CD14-positive monocyte (primary cell): ENCODE measurements at regions not wholly inside any gene's neighbourhood (a gene's known extent, or its start where the extent isn't known, plus 50 kb on each side); places are given as distances from the start of the nearest gene placed in this dataset.

ENCODE experiments used
- DNase-seq, 3 donors: peaks; one replicate each; pipeline ENCODE4 v3.0.0-alpha.2; 2011 to 2022
- H2AFZ ChIP-seq: 2 replicates; pipeline ENCODE4 v1.6.0; 2012; ENCODE audit warnings: mild to moderate bottlenecking, low read depth, low read length, inconsistent platforms; ENCODE audit not compliant: insufficient read depth, poor library complexity, severe bottlenecking
- H3K27ac ChIP-seq, 2 donors: 1 replicate in 1 of 2; 2 replicates in 1 of 2; pipeline ENCODE4 v1.5.1; 2012 to 2013; ENCODE audit warnings: low read length in 2 of 2, control low read depth in 1 of 2, inconsistent platforms in 1 of 2, low read depth in 1 of 2, mild to moderate bottlenecking in 1 of 2
- H3K27me3 ChIP-seq, 2 donors: one replicate each; pipeline versions ENCODE4 v1.6.0 to v1.6.1; 2011 to 2013; ENCODE audit warnings: low read length in 2 of 2; ENCODE audit not compliant: control insufficient read depth in 2 of 2, insufficient read depth in 2 of 2
- H3K36me3 ChIP-seq, 2 donors: replicated peaks in 1 of 2; 1 replicate in 1 of 2; 2 replicates in 1 of 2; pipeline versions ENCODE4 v1.5.1 to v1.6.1; 2012 to 2013; ENCODE audit warnings: low read length in 2 of 2, control low read depth in 1 of 2, inconsistent platforms in 1 of 2, mild to moderate bottlenecking in 1 of 2; ENCODE audit not compliant: insufficient read depth in 2 of 2, control insufficient read depth in 1 of 2
- H3K4me1 ChIP-seq, 2 donors: 1 replicate in 1 of 2; 2 replicates in 1 of 2; pipeline versions ENCODE4 v1.5.1 to v1.6.1; 2012 to 2013; ENCODE audit warnings: low read length in 2 of 2, control low read depth in 1 of 2, inconsistent platforms in 1 of 2, mild to moderate bottlenecking in 1 of 2, moderate library complexity in 1 of 2; ENCODE audit not compliant: insufficient read depth in 2 of 2, control insufficient read depth in 1 of 2
- H3K4me2 ChIP-seq: replicated peaks from 2 replicates; pipeline ENCODE3; 2012; ENCODE audit warnings: low read length, moderate library complexity, mild to moderate bottlenecking; ENCODE audit not compliant: poor library complexity, severe bottlenecking; ENCODE audit errors: extremely low read depth
- H3K4me3 ChIP-seq, 3 experiments: fragments of 200-600 bp in 1 of 3; sonication (generic) in 1 of 3; replicated peaks in 1 of 3; 1 replicate in 2 of 3; 2 replicates in 1 of 3; pipeline ENCODE4 v1.5.1; 2011 to 2013; ENCODE audit warnings: low read length in 3 of 3, mild to moderate bottlenecking in 3 of 3, control low read depth in 2 of 3, low read depth in 2 of 3, inconsistent platforms in 1 of 3, moderate library complexity in 1 of 3
- H3K79me2 ChIP-seq: 2 replicates; pipeline ENCODE4 v1.6.0; 2012; ENCODE audit warnings: mild to moderate bottlenecking, control low read depth, inconsistent platforms, low read length, moderate library complexity; ENCODE audit not compliant: insufficient read depth
- H3K9ac ChIP-seq: 2 replicates; pipeline ENCODE4 v1.6.0; 2017; ENCODE audit warnings: low read length, mild to moderate bottlenecking; ENCODE audit not compliant: insufficient read depth, poor library complexity, severe bottlenecking
- H3K9me3 ChIP-seq, 2 donors: replicated peaks in 1 of 2; 1 replicate in 1 of 2; 2 replicates in 1 of 2; pipeline versions ENCODE4 v1.5.1 to v1.6.1; 2012 to 2013; ENCODE audit warnings: low read length in 2 of 2, control low read depth in 1 of 2; ENCODE audit not compliant: control insufficient read depth in 1 of 2, insufficient read depth in 1 of 2
- H4K20me1 ChIP-seq: 2 replicates; pipeline ENCODE4 v1.6.0; 2012; ENCODE audit warnings: mild to moderate bottlenecking, low read length, control low read depth, moderate library complexity; ENCODE audit not compliant: insufficient read depth
- H3K27ac Mint-ChIP-seq, 7 donors: one replicate each; pipeline ENCODE4 v1.8.0; 2020; ENCODE audit warnings: mild to moderate bottlenecking in 7 of 7, mixed read lengths in 7 of 7, moderate library complexity in 6 of 7, inconsistent platforms in 2 of 7
- H3K27me3 Mint-ChIP-seq, 3 donors: one replicate each; pipeline ENCODE4 v1.8.0; 2021 to 2022; ENCODE audit warnings: low read depth in 3 of 3, mild to moderate bottlenecking in 3 of 3, mixed read lengths in 3 of 3, moderate library complexity in 3 of 3, inconsistent platforms in 1 of 3
- H3K36me3 Mint-ChIP-seq, 2 donors: one replicate each; pipeline ENCODE4 v1.8.0; 2020; ENCODE audit warnings: mixed read lengths in 2 of 2, inconsistent platforms in 1 of 2, mild to moderate bottlenecking in 1 of 2
- H3K4me1 Mint-ChIP-seq: one replicate; pipeline ENCODE4 v1.8.0; 2020; ENCODE audit warnings: mild to moderate bottlenecking, mixed read lengths
- H3K4me3 Mint-ChIP-seq, 2 donors: one replicate each; pipeline ENCODE4 v1.8.0; 2020; ENCODE audit warnings: mild to moderate bottlenecking in 2 of 2, mixed read lengths in 2 of 2, moderate library complexity in 1 of 2
- H3K9me3 Mint-ChIP-seq, 7 donors: one replicate each; pipeline ENCODE4 v1.8.0; 2020 to 2022; ENCODE audit warnings: mixed read lengths in 7 of 7, mild to moderate bottlenecking in 6 of 7, moderate library complexity in 6 of 7, inconsistent platforms in 2 of 7
- CTCF ChIP-seq: fragments of 200-600 bp; IDR thresholded peaks from one replicate; pipeline ENCODE4 v1.8.0; 2022; ENCODE audit warnings: antibody characterized with exemption, mild to moderate bottlenecking
- WGBS: methylation state at CpG from one replicate; pipeline ENCODE4 v1.1.5; 2013; ENCODE audit warnings: missing lambda C conversion rate; ENCODE audit not compliant: insufficient coverage; 5-methylcytosine and 5-hydroxymethylcytosine counted together
- intact Hi-C, 2 donors: fragments of 100-400 bp; cut with micrococcal nuclease; formaldehyde crosslinking; loops; one replicate each; pipeline versions ENCODE4 v1.15.0 to v1.15.1; 2023

DNA sequence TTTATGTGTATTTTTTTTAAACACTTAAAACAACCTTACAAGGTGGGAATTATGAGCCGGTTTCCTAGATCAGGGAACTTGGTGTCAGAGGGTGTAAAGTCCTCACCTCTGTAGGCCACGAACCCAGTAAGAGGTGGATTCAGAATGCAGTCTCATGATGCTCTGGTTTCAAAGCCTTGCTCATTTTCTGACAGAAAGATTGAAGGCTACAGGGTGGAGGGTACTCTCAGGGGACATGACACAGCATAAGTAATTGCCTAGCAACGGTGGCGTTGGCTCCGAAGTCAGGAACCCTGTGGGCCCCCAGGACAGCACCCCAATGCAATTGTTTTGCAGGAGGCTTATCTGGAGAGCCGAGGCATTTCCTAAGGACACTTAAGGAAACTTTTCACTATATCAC lies 794.7 kb downstream of the EFNB2 start:
- H4K20me1 ChIP-seq, result no peaks in the 10 kb centered on the region
- no peak overlapping the region for H3K27ac ChIP-seq
- H2AFZ ChIP-seq, result no peak overlapping the region
- TF ChIP-seq CTCF, result no peak
- H3K4me3 ChIP-seq, result no peak overlapping the region
- H3K36me3 ChIP-seq, result no peaks in the 10 kb centered on the region
- peaks cover 0 to 9% of the 10 kb centered on the region in 2 donors for H3K9me3 ChIP-seq
- H3K4me1 ChIP-seq, result no peaks in the 10 kb centered on the region
- H3K36me3 Mint-ChIP-seq, result no peaks in the 10 kb centered on the region
- H3K79me2 ChIP-seq, result no peaks in the 10 kb centered on the region
- no peak overlapping the region for H3K4me2 ChIP-seq
- H3K27me3 Mint-ChIP-seq, result no peaks in the 10 kb centered on the region
- intact Hi-C loops, result no loop called here
- no peak for DNase-seq
- no peak overlapping the region for H3K9ac ChIP-seq
- no peak overlapping the region for H3K4me3 Mint-ChIP-seq
- no peaks in the 10 kb centered on the region for H3K27me3 ChIP-seq
- peaks cover 5 to 12% (median 6%) of the 10 kb centered on the region in 7 donors for H3K9me3 Mint-ChIP-seq
- H3K27ac Mint-ChIP-seq, result no peak overlapping the region
- 9% methylated on average over 5 of the region's 6 CpGs for WGBS
- H3K4me1 Mint-ChIP-seq, result no peaks in the 10 kb centered on the region

DNA sequence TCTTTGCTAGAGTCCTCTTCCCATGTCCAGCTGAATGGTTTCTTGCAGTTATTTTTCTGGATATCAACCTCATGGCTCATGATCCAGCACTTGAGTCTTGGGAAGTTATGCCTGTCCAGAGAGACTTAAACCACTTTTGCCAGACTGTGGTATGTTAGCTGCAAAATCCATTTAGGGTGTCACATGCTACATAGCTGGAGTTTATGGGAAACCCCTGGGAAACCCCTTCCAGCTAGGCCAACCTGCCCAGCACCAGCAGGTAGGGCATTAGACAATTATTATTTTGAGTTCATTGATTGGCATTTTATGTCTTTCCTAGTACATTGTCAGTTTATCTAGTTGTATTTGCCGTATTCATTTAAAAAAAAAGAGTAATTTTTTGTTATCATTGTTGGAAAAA lies 797.8 kb downstream of the EFNB2 start:
- Histone ChIP-seq H3K27ac (no peak overlapping the region), H3K36me3 (no peaks in the 10 kb centered on the region), H3K27me3 (no peaks in the 10 kb centered on the region), H3K79me2 (no peaks in the 10 kb centered on the region), H2AFZ (no peak overlapping the region), H3K4me2 (no peak overlapping the region), H3K4me3 (no peak overlapping the region), H3K4me1 (no peaks in the 10 kb centered on the region), H3K9me3 (peaks cover 0 to 9% of the 10 kb centered on the region in 2 donors), H3K9ac (no peak overlapping the region), H4K20me1 (no peaks in the 10 kb centered on the region)
- WGBS, result no CpG with 5 or more reads among the region's 1 CpG
- no peak for TF ChIP-seq CTCF
- Mint-ChIP-seq H3K36me3 (no peaks in the 10 kb centered on the region), H3K27me3 (peaks cover 0 to 2% (median 0%) of the 10 kb centered on the region in 3 donors), H3K27ac (no peak overlapping the region), H3K4me1 (no peaks in the 10 kb centered on the region), H3K9me3 (peaks cover 4 to 10% (median 6%) of the 10 kb centered on the region in 7 donors), H3K4me3 (no peak overlapping the region)
- intact Hi-C loops, result no loop called here
- no peak for DNase-seq
